Astrocyte of the cerebellum (primary cell): ENCODE measurements at regions not wholly inside any gene's neighbourhood (a gene's known extent, or its start where the extent isn't known, plus 50 kb on each side); places are given as distances from the start of the nearest gene placed in this dataset.

ENCODE experiments used
- DNase-seq: peaks from one replicate; pipeline ENCODE4 v3.0.0-alpha.2; 2011; ENCODE audit warnings: low read depth
- H3K4me3 ChIP-seq: 2 replicates; pipeline ENCODE4 v1.5.1; 2011; ENCODE audit warnings: mild to moderate bottlenecking, low read depth, low read length, moderate library complexity
- in situ Hi-C: cut with HindIII; loops from 2 replicates; pipeline ENCODE4 v1.10.0; 2017; ENCODE audit warnings: low sequenced_read_pairs
- TF ChIP-seq, protein P1 (sequence below): IDR thresholded peaks from 2 replicates; pipeline ENCODE4 v1.5.1; 2012; ENCODE audit warnings: low read length, low read depth, moderate library complexity, mild to moderate bottlenecking; ENCODE audit errors: missing control alignments

DNA sequence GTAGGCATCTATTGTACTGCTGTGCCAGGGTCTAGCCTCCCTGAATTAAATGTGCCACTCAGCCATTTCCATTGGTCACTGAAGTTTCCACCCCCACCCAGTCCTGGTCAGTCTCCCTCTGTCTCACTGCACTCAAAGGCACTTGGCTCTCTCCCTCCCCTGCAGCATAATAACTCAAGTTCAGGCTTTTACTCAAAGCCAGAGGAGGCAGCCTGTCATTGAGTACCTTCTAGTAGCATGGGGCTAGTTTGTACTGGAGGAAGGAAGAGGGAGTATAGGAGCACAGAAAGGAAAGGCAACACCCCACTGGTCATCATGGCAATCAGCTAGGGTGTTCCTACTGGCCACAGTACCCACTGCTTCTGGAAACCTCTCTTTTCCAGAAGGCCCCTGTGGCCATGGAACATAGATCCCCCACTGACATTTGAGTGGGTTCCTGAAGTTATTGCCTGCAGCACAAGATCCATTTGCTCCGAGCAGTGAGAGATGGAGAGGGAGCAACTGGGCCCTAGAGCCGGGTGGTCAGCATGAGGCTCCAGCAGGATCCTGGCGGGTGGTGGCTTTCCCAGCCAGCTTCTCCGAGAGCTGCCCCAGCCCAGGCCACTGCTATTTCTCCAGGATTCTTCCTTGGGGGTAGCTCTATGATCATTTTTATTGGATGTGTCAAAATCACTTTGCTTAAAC, 89.9 kb upstream of the CPEB4 start:
- H3K4me3 ChIP-seq: no peak overlapping the region
- DNase-seq: no peak
- in situ Hi-C loops: no loop called here
- TF ChIP-seq, protein P1, sequence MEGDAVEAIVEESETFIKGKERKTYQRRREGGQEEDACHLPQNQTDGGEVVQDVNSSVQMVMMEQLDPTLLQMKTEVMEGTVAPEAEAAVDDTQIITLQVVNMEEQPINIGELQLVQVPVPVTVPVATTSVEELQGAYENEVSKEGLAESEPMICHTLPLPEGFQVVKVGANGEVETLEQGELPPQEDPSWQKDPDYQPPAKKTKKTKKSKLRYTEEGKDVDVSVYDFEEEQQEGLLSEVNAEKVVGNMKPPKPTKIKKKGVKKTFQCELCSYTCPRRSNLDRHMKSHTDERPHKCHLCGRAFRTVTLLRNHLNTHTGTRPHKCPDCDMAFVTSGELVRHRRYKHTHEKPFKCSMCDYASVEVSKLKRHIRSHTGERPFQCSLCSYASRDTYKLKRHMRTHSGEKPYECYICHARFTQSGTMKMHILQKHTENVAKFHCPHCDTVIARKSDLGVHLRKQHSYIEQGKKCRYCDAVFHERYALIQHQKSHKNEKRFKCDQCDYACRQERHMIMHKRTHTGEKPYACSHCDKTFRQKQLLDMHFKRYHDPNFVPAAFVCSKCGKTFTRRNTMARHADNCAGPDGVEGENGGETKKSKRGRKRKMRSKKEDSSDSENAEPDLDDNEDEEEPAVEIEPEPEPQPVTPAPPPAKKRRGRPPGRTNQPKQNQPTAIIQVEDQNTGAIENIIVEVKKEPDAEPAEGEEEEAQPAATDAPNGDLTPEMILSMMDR: no peak

DNA sequence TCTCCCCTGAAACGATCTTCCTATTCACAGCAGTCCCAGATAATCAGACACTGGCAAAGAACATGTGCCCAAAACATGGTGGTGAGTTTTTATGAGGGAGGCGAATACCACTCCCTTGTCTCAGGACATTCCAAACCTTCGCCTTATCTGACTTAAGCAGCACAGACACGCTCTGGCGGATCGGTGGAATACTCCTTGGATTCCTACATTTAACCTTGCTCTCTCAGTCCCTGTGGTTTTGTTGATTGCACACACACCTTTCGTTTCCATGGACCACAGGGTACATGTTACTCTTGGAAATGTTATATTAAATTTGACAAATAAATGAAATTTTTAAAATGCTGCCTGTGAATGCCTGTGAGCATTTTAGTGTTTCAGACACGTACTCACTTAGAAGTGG, 87.8 kb upstream of the CPEB4 start:
- DNase-seq: no peak
- H3K4me3 ChIP-seq: no peak overlapping the region
- in situ Hi-C loops: no loop called here
- TF ChIP-seq, protein P1: no peak

DNA sequence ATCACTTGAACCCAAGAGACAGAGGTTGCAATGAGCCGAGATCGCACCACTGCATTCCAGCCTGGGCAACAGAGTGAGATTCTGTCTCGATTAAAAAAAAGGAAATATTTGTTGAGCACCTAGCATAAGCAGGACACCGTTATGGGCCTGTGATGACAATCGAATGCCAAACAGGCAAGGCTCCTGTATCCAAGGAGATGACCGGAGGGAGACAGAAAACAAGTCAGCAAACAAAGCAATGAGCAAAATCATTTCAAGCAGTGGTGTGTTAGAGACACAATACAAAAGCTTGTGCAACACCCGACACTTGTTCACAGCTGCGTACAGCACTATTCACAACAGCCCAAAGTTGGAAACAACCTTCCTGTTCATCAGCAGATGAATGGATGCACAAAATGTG, 87.1 kb upstream of the CPEB4 start:
- TF ChIP-seq, protein P1: no peak
- H3K4me3 ChIP-seq: no peak overlapping the region
- in situ Hi-C loops: no loop called here

DNA sequence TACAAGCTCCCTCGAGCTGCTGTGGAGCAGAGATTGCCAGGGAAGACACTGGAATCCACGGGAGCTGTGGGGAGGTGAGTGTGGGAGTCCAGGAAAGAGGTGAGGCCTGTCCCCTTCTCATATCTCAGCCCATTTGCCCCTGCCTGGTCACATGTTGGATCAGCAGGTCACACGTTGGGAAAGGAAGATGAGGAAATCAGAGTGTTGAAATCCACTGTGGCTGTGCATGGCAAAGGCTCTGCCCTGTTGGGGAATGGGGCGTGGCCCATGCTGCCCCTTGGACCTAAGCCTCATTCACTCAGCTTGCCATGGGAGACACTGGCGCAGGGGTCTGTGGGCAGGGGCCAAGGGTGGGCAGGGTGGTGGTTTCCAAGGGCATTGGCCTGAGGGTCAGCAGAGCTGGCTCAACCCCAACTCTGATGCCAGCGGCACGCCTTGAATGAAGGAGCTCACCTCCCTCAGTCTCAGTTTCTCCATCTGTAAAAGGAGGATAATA, 85.4 kb upstream of the CPEB4 start:
- no peak for DNase-seq
- in situ Hi-C loops: no loop called here
- no peak overlapping the region for H3K4me3 ChIP-seq
- TF ChIP-seq, protein P1: no peak

More for the DNA sequence above, 87.1 kb upstream of the CPEB4 start:
- DNase-seq: no peak

DNA sequence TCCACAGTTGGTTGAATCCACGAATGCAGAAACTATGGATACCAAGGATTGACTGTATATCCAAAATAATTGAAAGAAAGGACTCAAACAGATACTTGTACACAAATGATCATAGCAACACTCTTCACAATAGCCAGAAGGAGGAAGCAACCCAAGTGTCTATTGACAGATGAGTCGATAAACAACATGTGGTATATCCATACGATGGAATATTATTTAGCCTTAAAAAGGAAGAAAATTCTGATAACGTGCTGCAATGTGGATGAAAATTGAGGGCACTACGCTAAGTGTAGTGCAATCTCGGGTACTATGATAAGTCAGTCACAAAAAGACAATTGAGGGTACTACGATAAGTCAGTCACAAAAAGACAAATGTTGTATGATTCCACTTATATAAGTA, 83.6 kb upstream of the CPEB4 start:
- DNase-seq: no peak
- TF ChIP-seq, protein P1: no peak
- in situ Hi-C loops: no loop called here

DNA sequence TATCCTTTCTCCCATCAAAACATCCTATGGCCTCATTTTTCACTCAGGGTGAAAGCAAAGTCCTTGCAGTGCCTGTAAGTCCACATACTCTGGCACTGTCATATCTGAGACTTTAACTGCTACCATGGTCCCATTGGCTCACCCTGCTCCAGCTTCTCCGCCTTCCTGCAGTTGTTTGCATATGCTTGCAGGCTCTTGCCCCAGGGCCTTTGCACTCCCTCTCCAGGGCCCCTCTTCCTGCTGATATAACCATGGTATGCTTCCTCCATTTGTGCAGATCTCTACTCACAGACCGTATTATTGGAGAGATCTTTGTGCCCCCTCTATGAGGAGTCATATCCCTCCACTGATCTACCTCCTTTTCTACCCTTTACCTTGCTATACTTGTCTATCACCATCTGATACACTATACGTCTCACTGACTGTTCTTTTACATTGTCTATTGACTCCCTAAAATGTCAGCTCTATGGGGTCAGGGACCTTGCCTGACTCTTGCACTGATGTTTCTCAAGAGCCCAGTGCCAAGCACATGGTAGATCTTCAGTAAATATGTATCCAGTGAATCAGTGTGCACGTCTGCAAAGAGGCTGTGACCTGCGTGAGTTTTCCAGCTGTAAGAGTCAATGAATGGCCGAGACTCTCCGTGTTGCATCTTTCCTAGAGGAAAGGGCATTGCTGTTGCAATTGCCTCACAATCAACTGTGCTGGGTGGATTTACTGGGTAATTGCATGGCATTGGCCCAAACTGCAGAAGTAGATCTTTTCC, 81.7 kb upstream of the CPEB4 start:
- no peak for DNase-seq
- in situ Hi-C loops: no loop called here
- TF ChIP-seq, protein P1: no peak
- no peak overlapping the region for H3K4me3 ChIP-seq

More for the DNA sequence above, 83.6 kb upstream of the CPEB4 start:
- H3K4me3 ChIP-seq: no peak overlapping the region
